ENCODE measurements at regions not wholly inside any gene's neighbourhood (a gene's known extent, or its start where the extent isn't known, plus 50 kb on each side); places are given as distances from the start of the nearest gene placed in this dataset.

DNA sequence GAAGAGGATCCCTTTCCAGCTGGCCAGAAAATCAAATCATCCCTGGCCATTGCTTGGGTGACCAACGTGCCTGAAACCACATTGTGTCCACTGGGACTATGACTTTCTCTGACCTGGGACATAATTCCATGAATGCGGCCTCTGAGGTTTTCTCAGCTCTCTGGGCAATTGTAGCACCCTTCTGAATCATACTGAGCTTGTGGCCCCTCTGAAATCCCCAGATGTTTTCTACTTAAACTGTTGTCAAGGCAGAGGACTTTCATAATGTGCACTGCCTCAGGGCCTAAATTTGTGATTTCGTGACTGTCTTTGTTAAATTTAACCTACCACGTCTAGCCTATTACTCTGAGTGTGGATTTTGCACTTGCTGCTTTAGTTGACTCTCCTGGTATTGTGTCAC lies 321.1 kb upstream of the PLET1 start:
- Histone ChIP-seq H3K4me1 (no peaks in the 10 kb centered on the region), H3K27me3 (no peaks in the 10 kb centered on the region), H3K27ac (no peak overlapping the region), H3K9me3 (no peaks in the 10 kb centered on the region), H3K36me3 (no peaks in the 10 kb centered on the region), H3K4me3 (no peak overlapping the region)
- intact Hi-C loops (cut with DNase I; ENCODE audit: low total_unique reads): no loop called here
- TF ChIP-seq POLR2A (IDR thresholded peaks at IDR 0.05) (no peak), POLR2AphosphoS5 (IDR thresholded peaks at IDR 0.05) (no peak)
- TF ChIP-seq, protein P1, sequence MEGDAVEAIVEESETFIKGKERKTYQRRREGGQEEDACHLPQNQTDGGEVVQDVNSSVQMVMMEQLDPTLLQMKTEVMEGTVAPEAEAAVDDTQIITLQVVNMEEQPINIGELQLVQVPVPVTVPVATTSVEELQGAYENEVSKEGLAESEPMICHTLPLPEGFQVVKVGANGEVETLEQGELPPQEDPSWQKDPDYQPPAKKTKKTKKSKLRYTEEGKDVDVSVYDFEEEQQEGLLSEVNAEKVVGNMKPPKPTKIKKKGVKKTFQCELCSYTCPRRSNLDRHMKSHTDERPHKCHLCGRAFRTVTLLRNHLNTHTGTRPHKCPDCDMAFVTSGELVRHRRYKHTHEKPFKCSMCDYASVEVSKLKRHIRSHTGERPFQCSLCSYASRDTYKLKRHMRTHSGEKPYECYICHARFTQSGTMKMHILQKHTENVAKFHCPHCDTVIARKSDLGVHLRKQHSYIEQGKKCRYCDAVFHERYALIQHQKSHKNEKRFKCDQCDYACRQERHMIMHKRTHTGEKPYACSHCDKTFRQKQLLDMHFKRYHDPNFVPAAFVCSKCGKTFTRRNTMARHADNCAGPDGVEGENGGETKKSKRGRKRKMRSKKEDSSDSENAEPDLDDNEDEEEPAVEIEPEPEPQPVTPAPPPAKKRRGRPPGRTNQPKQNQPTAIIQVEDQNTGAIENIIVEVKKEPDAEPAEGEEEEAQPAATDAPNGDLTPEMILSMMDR (IDR thresholded peaks at IDR 0.05): no peak
- DNase-seq (ENCODE audit: low spot score in 2 of 2): no peak

DNA sequence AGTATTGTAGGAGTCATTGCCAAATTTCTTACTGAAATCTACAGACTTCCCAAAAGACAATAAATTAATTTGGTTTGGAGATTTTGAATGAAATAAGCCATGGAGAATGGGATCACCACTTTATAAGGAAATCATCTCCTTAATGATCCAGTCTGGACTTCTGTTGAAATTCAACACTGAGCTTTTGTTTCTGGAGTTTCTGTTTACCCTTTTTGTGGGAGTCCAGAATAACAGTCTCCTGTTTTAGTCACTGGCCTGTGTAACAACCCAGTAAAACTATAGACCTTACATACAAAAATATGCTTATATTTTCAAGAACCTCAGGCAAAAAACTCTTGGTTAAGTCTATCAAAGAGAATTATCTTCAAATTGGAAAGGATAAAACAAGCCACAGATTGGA lies 321.7 kb upstream of the PLET1 start:
- Histone ChIP-seq H3K36me3 (no peaks in the 10 kb centered on the region), H3K27me3 (no peaks in the 10 kb centered on the region), H3K4me3 (no peak overlapping the region), H3K9me3 (no peaks in the 10 kb centered on the region), H3K4me1 (no peaks in the 10 kb centered on the region), H3K27ac (peak overlapping the region in 1 of 2 donors; percentile 19)
- TF ChIP-seq, protein P1 (IDR thresholded peaks at IDR 0.05): no peak
- TF ChIP-seq POLR2A (IDR thresholded peaks at IDR 0.05): no peak
- TF ChIP-seq POLR2AphosphoS5 (IDR thresholded peaks at IDR 0.05): no peak
- no peak for DNase-seq (ENCODE audit: low spot score in 2 of 2)
- intact Hi-C loops (cut with DNase I; ENCODE audit: low total_unique reads): no loop called here

DNA sequence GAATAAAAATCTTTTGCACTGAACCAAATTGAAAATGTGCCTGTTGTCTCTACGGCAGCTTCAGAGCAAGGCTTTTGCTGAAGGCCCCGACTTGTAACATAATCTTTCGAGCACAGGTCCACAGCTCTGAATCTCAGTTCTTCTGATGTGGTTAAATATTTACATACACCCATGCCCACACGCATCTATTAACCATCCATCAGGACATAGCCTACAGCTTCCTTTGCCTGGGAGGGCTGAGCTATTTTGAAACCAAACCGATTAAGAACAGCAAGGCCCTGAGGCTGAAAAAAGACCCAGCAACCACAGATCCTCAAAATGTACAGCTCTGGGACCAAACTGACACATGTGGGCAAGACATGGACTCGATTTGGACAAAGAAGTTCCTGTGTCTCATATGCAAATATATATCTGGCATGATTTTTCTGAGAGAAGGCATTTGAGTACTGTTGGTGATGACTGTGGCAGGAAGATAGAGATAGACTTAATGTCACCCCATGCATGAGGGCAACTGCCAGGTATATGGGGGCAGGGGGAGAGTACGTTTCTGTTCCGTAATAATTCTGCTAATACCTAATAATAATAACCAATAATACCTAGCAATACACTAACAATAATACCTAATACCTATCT lies 322.7 kb upstream of the PLET1 start:
- intact Hi-C loops (cut with DNase I; ENCODE audit: low total_unique reads): no loop called here
- no peak overlapping the region for H3K4me3 ChIP-seq
- no peaks in the 10 kb centered on the region for H3K4me1 ChIP-seq
- TF ChIP-seq POLR2A (IDR thresholded peaks at IDR 0.05) (no peak), POLR2AphosphoS5 (IDR thresholded peaks at IDR 0.05) (no peak)
- TF ChIP-seq, protein P1 (IDR thresholded peaks at IDR 0.05): no peak
- H3K9me3 ChIP-seq: no peaks in the 10 kb centered on the region
- H3K27ac ChIP-seq: no peak overlapping the region
- no peaks in the 10 kb centered on the region for H3K27me3 ChIP-seq
- no peak for DNase-seq (ENCODE audit: low spot score in 2 of 2)
- H3K36me3 ChIP-seq: no peaks in the 10 kb centered on the region

DNA sequence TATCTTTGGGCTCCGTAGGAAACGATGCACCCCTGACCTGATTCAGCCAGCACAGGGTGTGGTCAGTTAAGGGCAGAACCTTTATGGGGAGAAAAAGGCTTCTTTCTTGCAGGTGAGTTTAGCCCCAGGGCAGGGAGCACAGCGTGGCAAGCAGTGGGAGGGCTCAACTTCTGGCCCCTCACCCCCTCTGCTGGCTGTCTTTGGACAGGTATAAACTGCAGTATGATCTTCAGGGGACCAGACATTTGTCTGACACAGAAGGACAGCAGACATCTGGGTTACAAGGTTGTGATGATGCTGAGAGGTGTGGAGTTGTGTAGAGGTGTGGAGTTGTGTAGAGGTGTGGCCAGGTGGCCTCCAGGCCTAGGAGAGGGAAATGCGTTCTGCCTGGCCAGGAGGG lies 324.0 kb upstream of the PLET1 start:
- Histone ChIP-seq H3K4me3 (no peak overlapping the region), H3K36me3 (no peaks in the 10 kb centered on the region), H3K27ac (no peak overlapping the region), H3K4me1 (no peaks in the 10 kb centered on the region), H3K9me3 (no peaks in the 10 kb centered on the region), H3K27me3 (no peaks in the 10 kb centered on the region)
- intact Hi-C loops (cut with DNase I; ENCODE audit: low total_unique reads): no loop called here
- no peak for DNase-seq (ENCODE audit: low spot score in 2 of 2)
- TF ChIP-seq POLR2AphosphoS5 (IDR thresholded peaks at IDR 0.05) (no peak), POLR2A (IDR thresholded peaks at IDR 0.05) (no peak)
- TF ChIP-seq, protein P1 (IDR thresholded peaks at IDR 0.05): no peak

DNA sequence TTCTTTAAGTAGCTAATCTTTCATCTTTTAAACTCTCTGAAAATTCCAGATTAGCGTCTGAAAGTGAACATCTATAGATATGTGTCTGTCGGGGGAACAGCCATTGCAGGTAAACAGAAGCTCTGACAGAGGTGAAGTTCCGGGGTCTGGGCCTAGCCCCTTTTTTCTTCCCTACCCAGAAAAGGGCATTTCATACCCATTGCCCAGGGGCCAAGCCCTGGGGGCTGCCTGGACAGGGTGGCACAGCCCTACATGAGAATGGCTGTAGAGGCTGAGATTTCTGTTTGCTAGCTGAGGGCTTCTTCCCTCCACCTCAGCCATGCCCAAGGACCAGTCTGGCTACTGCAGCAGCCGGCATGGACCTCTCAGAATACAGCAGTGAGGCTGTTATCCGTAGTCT lies 327.0 kb upstream of the PLET1 start:
- intact Hi-C loops (cut with DNase I; ENCODE audit: low total_unique reads): no loop called here
- DNase-seq (ENCODE audit: low spot score in 2 of 2): no peak
- Histone ChIP-seq H3K36me3 (no peaks in the 10 kb centered on the region), H3K27me3 (no peaks in the 10 kb centered on the region), H3K27ac (no peak overlapping the region), H3K9me3 (no peaks in the 10 kb centered on the region), H3K4me3 (no peak overlapping the region), H3K4me1 (no peaks in the 10 kb centered on the region)
- TF ChIP-seq POLR2AphosphoS5 (IDR thresholded peaks at IDR 0.05): no peak
- TF ChIP-seq, protein P1 (IDR thresholded peaks at IDR 0.05): no peak
- TF ChIP-seq POLR2A (IDR thresholded peaks at IDR 0.05): no peak

Data from breast epithelium (tissue), 4 donors.